SK-N-SH (cell line): ENCODE measurements at regions not wholly inside any gene's neighbourhood (a gene's known extent, or its start where the extent isn't known, plus 50 kb on each side); places are given as distances from the start of the nearest gene placed in this dataset.

ENCODE experiments used
- CHD2 ChIP-seq: fragments of 150-350 bp; IDR thresholded peaks from 2 replicates; pipeline ENCODE4 v1.6.1; 2018; ENCODE audit warnings: low read length; ENCODE audit not compliant: partially characterized antibody
- CTCF ChIP-seq: fragments of 200-600 bp; sonication (generic); IDR thresholded peaks from 2 replicates; pipeline ENCODE4 v1.6.1; 2017; ENCODE audit warnings: antibody characterized with exemption, mild to moderate bottlenecking, moderate library complexity
- EP300 ChIP-seq, 2 experiments: IDR thresholded peaks; 2 replicates each; pipeline versions ENCODE4 v1.4.0 to v1.6.1; 2012; ENCODE audit warnings: borderline replicate concordance in 1 of 2, low read depth in 1 of 2, low read length in 1 of 2
- FOXM1 ChIP-seq: IDR thresholded peaks from 2 replicates; pipeline ENCODE4 v1.4.0; 2012; ENCODE audit warnings: low read depth, mild to moderate bottlenecking
- NRF1 ChIP-seq: IDR thresholded peaks from 2 replicates; pipeline ENCODE4 v1.6.1; 2012; ENCODE audit warnings: low read depth, mild to moderate bottlenecking, low read length
- RAD21 ChIP-seq: IDR thresholded peaks from 2 replicates; pipeline ENCODE4 v1.6.1; 2012; ENCODE audit warnings: mild to moderate bottlenecking, low read length
- REST ChIP-seq: IDR thresholded peaks from 2 replicates; pipeline ENCODE4 v1.6.1; 2012; ENCODE audit warnings: mild to moderate bottlenecking, low read depth, low read length, moderate library complexity
- RFX5 ChIP-seq: IDR thresholded peaks from 2 replicates; pipeline ENCODE4 v1.6.1; 2012; ENCODE audit warnings: mild to moderate bottlenecking, improper control_type of control experiment, low read length
- RXRA ChIP-seq: IDR thresholded peaks from 2 replicates; pipeline ENCODE4 v1.4.0; 2012; ENCODE audit warnings: low read depth, mild to moderate bottlenecking, borderline replicate concordance

- TF ChIP-seq CTCF (no peak), REST (no peak), NRF1 (no peak), FOXM1 (no peak), EP300 (IDR thresholded peaks at IDR 0.05; ENCODE audit: borderline replicate concordance in 1 of 2, low read depth in 1 of 2, low read length in 1 of 2) (no peak), RFX5 (no peak), CHD2 (no peak), RXRA (no peak), RAD21 (no peak)
Measured at GRCh38 chr5:159467666-159468065, 137.4 kb upstream of the IL12B start.
